Smooth muscle cell (in vitro differentiated cells): ENCODE measurements at regions not wholly inside any gene's neighbourhood (a gene's known extent, or its start where the extent isn't known, plus 50 kb on each side); places are given as distances from the start of the nearest gene placed in this dataset.

Source experiments
- DNase-seq: peaks from one replicate; lab custom pipeline; 2025; ENCODE audit not compliant: unreplicated experiment; lab: John Stamatoyannopoulos, UW
- H2AFZ ChIP-seq: fragments of 200-600 bp; sonication (generic); 2 replicates; pipeline ENCODE4 v1.6.0; 2016; ENCODE audit warnings: antibody characterized with exemption, low read depth, mild to moderate bottlenecking
- H3F3A ChIP-seq: fragments of 200-600 bp; sonication (generic); 2 replicates; pipeline ENCODE4 v1.6.0; 2017; ENCODE audit warnings: antibody characterized with exemption, low read depth
- H3K27ac ChIP-seq: fragments of 200-600 bp; sonication (generic); 2 replicates; pipeline ENCODE4 v1.5.1; 2016; ENCODE audit warnings: low read depth, mild to moderate bottlenecking
- H3K27me3 ChIP-seq: fragments of 200-600 bp; sonication (generic); 2 replicates; pipeline ENCODE4 v1.6.1; 2016; ENCODE audit warnings: low read depth, mild to moderate bottlenecking
- H3K36me3 ChIP-seq: fragments of 200-600 bp; sonication (generic); 2 replicates; pipeline ENCODE4 v1.5.1; 2016; ENCODE audit warnings: low read depth
- H3K4me1 ChIP-seq: fragments of 200-600 bp; sonication (generic); 2 replicates; pipeline ENCODE4 v1.5.1; 2016; ENCODE audit warnings: low read depth
- H3K4me2 ChIP-seq: fragments of 200-600 bp; sonication (generic); 2 replicates; pipeline ENCODE4 v1.6.0; 2016; ENCODE audit warnings: mild to moderate bottlenecking
- H3K4me3 ChIP-seq: fragments of 200-600 bp; sonication (generic); 2 replicates; pipeline ENCODE4 v1.5.1; 2016; ENCODE audit warnings: mild to moderate bottlenecking
- H3K79me2 ChIP-seq: fragments of 200-600 bp; sonication (generic); 2 replicates; pipeline ENCODE4 v1.6.0; 2016; ENCODE audit warnings: low read depth, mild to moderate bottlenecking
- H3K9ac ChIP-seq: fragments of 200-600 bp; sonication (generic); 2 replicates; pipeline ENCODE4 v1.6.0; 2016; ENCODE audit warnings: low read depth
- H3K9me3 ChIP-seq: fragments of 200-600 bp; sonication (generic); replicated peaks from 2 replicates; pipeline ENCODE4 v1.5.1; 2016; ENCODE audit warnings: low read depth
- H4K20me1 ChIP-seq: fragments of 200-600 bp; sonication (generic); 2 replicates; pipeline ENCODE4 v1.6.0; 2016; ENCODE audit warnings: low read depth
- CTCF ChIP-seq: fragments of 200-600 bp; sonication (generic); IDR thresholded peaks from 2 replicates; pipeline ENCODE4 v1.5.1; 2017; ENCODE audit warnings: borderline replicate concordance, mild to moderate bottlenecking, antibody characterized with exemption; ENCODE audit not compliant: insufficient read depth, poor library complexity, severe bottlenecking
- WGBS: methylation state at CpG from one replicate; pipeline ENCODE4 v1.1.7; 2016; ENCODE audit warnings: low lambda C conversion rate; 5-methylcytosine and 5-hydroxymethylcytosine counted together

DNA sequence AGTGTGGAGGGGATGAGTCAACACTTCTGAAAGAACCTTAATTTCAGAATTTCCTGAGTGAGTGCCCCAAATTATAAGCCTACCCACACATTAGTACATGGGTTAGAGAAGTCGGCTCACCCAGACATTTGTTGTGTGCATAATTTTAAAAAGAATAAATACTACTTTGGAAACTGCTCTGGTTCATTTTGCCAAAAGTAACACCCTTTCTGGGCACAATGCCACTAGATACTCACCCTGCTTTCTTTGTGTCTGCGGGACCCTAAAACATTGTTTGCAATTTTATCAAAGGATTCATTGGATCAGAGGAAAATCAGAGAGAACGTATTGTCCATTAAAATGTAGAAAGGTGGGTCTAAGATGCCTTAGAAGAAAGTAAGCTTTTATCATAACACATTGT lies 245.5 kb upstream of the NRP1 start:
- 98% methylated on average over 3 of the region's 3 CpGs for WGBS
- no peak overlapping the region for H3K4me2 ChIP-seq

DNA sequence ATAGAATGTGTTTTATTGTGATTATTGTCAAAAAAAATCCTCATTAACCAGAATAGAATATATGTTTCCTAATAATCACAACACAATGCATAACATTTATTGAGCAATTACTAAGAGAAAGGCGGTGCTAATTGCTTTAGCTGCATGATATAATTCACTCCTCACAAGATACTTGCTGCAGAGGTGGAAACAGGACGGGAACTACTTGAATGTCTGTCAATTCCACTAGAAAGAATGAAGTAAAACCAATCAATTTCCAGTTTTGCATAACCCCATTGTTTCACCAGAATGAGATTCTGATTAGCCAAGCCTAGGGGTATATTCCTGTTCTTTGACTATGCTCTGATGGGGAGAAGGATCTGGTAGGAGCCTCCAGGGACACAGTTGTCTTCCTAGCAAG lies 239.1 kb upstream of the NRP1 start:
- no peaks in the 10 kb centered on the region for H3F3A ChIP-seq
- TF ChIP-seq CTCF: no peak
- no peak overlapping the region for H3K27ac ChIP-seq
- H3K9me3 ChIP-seq: no peaks in the 10 kb centered on the region
- WGBS: 89% methylated on average over 2 of the region's 2 CpGs
- H3K4me1 ChIP-seq: no peaks in the 10 kb centered on the region
- no peaks in the 10 kb centered on the region for H3K79me2 ChIP-seq
- no peak overlapping the region for H2AFZ ChIP-seq
- no peak overlapping the region for H3K4me2 ChIP-seq
- H3K4me3 ChIP-seq: no peak overlapping the region
- DNase-seq: no peak
- H3K9ac ChIP-seq: no peak overlapping the region
- no peaks in the 10 kb centered on the region for H4K20me1 ChIP-seq
- no peaks in the 10 kb centered on the region for H3K27me3 ChIP-seq
- no peaks in the 10 kb centered on the region for H3K36me3 ChIP-seq

More for the DNA sequence above, 245.5 kb upstream of the NRP1 start:
- H3K27me3 ChIP-seq: no peaks in the 10 kb centered on the region
- no peaks in the 10 kb centered on the region for H3F3A ChIP-seq
- H2AFZ ChIP-seq: no peak overlapping the region
- DNase-seq: no peak
- H3K27ac ChIP-seq: no peak overlapping the region
- H3K4me1 ChIP-seq: no peaks in the 10 kb centered on the region
- H3K9me3 ChIP-seq: no peaks in the 10 kb centered on the region
- no peaks in the 10 kb centered on the region for H4K20me1 ChIP-seq
- H3K4me3 ChIP-seq: no peak overlapping the region
- H3K9ac ChIP-seq: no peak overlapping the region
- no peak for TF ChIP-seq CTCF
- H3K79me2 ChIP-seq: no peaks in the 10 kb centered on the region
- no peaks in the 10 kb centered on the region for H3K36me3 ChIP-seq

DNA sequence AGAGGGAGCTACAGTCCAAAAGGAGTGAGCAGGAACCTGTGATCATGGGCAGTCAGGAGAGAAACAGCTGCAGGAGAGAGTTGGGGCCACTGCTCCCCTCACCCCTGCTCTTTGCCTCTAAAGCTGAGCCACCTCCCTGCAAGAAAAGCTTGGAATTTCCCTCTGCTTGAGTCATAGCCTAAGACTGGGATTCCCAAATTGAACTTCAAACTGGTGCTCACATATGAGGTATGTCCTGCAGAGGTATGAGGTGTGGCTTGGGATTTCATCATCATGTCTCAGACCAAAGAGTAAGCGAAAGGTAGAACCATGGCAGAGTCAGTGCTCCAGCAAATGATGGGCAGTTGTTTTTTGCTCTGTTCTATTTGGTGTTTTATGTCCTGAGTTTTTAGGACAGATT lies 237.1 kb upstream of the NRP1 start:
- H4K20me1 ChIP-seq: no peaks in the 10 kb centered on the region
- no peaks in the 10 kb centered on the region for H3K4me1 ChIP-seq
- H3K9ac ChIP-seq: no peak overlapping the region
- H3K4me2 ChIP-seq: no peak overlapping the region
- no peaks in the 10 kb centered on the region for H3K27me3 ChIP-seq
- H3K9me3 ChIP-seq: no peaks in the 10 kb centered on the region
- no peak overlapping the region for H2AFZ ChIP-seq
- TF ChIP-seq CTCF: no peak
- whole genome bisulfite sequencing: 83% methylated on average over 1 of the region's 1 CpG
- no peak overlapping the region for H3K4me3 ChIP-seq
- no peaks in the 10 kb centered on the region for H3F3A ChIP-seq
- no peak overlapping the region for H3K27ac ChIP-seq
- no peaks in the 10 kb centered on the region for H3K79me2 ChIP-seq
- H3K36me3 ChIP-seq: no peaks in the 10 kb centered on the region
- no peak for DNase-seq

DNA sequence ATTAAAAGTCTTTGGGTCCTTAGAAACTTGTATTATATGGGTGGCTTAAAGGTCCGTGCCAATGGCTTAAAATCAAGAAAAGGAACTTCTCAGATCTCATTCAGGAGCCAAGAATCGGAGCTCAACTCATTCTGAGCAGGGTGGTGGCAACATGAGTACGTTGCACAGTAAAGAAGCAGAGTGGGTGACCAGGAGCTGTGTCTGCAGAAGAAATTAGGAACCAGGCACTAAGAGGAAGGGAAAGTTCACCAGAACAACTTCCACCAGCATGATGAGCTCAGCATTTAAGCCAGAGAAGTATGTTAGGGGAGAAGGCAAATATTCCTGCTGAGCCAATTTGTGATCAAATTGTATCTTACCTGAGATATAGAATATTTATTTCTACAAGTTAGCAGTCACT lies 236.0 kb upstream of the NRP1 start:
- no peaks in the 10 kb centered on the region for H3K36me3 ChIP-seq
- H3K4me2 ChIP-seq: no peak overlapping the region
- no peaks in the 10 kb centered on the region for H4K20me1 ChIP-seq
- H3F3A ChIP-seq: no peaks in the 10 kb centered on the region
- no peak overlapping the region for H3K4me3 ChIP-seq
- WGBS: 93% methylated on average over 3 of the region's 3 CpGs
- H2AFZ ChIP-seq: no peak overlapping the region
- DNase-seq: no peak
- no peak overlapping the region for H3K27ac ChIP-seq
- no peaks in the 10 kb centered on the region for H3K9me3 ChIP-seq
- TF ChIP-seq CTCF: no peak
- H3K27me3 ChIP-seq: no peaks in the 10 kb centered on the region
- peaks cover 7% of the 10 kb centered on the region for H3K4me1 ChIP-seq
- H3K79me2 ChIP-seq: no peaks in the 10 kb centered on the region
- H3K9ac ChIP-seq: no peak overlapping the region
